GM19467 (cell line): ENCODE measurements at regions not wholly inside any gene's neighbourhood (a gene's known extent, or its start where the extent isn't known, plus 50 kb on each side); places are given as distances from the start of the nearest gene placed in this dataset.
"Not testable (repeated sequence)": the region's sequence is repeated elsewhere in the genome, so short reads cannot be mapped to it uniquely, and the experiment has no call there.

Source experiments
- ATAC-seq: cut with Tn5 transposase; IDR thresholded peaks from one replicate; pipeline ENCODE4 v1.9.1; 2021; ENCODE audit warnings: mild to moderate bottlenecking, moderate library complexity; ENCODE audit not compliant: unreplicated experiment

DNA sequence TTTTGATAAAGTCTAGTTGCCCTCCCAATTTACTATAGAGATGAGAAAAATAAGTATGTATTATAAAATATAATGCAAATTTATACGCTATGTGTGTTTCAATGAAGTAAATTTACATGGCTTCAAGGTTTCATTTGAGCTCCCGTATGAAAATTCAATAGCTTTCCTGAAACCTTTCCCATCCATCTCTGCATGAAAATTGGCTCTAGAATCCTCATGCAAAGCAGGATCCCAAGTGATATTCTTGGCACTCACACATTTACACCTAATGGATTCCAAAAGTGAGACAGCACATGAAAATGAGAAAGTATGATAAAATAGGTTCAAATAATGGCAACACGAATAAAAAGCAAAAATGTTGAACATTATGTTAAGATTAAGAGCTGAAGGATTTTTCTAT lies 1595.8 kb upstream of the SEL1L start:
- no peak for ATAC-seq

DNA sequence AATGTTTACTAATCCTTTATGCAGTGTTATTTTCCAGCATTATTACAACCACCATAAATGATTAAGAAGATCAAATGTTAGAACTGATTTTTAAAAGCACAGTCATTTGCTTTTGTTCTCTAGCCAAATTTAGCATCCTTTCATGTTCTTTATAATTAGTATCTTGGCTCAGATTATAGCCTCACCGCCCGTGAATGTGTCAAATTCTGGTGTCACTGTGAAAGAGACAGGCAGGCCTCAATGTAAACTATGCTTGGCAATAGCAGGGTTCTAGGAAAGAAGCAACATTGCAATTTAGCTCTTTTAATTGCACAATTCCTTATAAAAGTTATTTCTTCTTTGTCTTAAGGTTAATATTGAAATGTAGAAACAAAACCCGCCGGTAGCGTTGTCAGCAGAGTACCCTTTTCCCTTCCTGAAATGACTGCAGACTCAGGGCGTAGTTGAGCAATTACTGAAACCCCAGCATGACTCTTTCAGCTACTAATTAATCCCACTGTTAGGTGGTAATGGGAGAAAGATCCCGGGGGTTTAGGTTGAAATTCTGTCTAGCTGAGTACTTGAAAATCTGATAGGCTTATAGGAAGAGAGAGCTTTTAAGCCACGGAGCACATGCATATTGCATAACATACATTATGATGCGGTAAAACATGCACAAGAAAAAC lies 1600.5 kb upstream of the SEL1L start:
- no peak for ATAC-seq

DNA sequence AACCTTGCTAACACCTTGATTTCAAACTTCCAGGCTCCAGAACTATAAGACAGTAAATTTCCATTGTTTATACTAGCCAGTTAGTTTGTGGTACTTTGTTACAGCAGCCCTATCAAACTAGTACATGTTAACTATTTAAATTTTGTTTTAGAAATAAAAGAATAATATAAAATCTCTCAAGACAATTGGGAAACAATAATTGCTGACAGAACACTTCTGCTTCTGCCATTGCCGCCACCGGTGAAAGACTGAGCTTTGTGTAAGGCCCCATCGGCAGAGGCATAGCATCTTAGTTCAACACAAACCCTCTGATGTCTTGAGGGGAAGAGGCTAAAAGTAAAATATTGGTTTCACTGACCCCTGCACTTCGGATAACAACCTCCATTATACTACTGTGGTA lies 1607.1 kb upstream of the SEL1L start:
- no peak for ATAC-seq

DNA sequence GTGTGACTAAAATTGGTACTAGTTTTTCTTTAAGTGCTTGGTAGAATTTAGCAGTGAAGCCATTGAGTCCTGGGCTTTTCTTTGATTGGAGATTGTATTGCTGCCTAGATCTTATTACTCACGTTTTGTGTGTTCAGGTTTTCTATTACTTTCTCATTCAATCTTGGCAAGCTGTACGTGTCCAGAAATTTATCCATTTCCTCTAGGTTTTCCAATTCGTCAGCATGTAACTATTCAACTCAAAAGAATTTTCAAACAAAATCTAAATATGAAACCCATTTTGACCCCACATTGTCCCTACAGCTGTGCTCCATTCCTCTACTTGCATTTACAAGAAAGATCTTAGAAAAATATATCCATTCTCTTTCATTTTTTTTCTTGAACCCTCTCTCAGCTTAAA lies 1613.4 kb upstream of the SEL1L start:
- ATAC-seq: no peak

DNA sequence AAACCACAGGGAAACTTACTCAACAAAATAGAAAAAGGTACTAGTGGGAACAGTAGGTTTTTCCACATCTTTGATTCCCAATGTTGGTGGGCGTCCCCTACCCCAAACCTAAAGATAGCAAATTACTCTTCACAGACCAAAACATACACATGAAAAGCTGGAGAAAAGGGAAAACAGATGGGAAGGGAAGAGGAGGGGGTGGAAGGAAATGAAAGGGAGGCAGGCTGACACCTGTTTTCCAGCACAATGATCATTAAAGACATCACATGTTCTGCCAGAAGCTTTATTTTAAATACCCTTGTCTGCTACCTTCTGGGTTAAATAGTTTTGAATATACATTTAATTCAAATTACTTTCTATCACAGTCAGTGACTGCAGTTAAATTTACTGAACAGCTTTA lies 1617.9 kb upstream of the SEL1L start:
- ATAC-seq: no peak

DNA sequence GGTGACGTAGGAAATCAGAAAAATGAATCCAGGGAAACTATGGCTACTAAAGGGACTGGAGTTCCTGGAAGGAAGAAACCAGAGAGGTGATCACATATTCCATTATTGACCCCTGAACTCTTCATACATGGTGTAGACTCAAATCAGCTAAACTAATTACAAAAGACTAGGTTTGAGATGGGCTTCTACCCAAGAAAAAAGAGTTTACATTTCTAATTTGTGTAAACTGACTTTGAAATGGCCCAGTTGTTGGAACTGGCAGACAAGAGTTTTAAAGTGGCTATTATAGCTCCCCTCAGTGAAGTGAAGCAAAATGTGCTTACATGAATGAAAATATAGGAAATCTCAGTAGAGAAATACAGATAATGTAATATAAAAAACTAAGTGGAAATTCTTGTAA lies 1619.4 kb upstream of the SEL1L start:
- ATAC-seq: no peak

DNA sequence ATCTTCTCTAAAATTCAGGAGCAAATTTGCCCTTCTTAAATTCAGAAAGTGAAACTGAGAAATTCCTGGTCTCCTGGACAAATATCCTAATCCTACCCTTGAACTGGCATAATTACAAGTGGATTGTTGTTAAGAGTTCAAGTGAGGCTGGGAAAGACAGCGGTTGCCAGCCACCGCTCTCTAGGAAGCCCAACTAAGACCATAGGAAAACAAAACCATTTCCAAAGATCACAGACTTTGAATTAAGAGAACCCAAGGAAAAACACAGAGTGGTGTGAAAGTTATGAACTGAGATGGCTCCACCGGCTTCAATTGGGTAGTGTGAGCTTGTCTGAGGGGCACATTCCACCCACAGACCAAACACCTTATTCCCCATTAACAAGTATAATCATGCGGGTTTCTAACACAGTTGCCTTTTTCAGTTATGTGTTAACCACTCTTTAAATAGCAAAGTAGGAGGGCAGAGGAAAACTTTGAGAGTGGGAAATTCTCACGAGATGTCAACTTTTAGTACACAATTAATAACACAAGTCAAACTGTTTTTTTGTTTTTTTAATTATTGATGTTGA lies 1628.8 kb upstream of the SEL1L start:
- ATAC-seq: no peak

DNA sequence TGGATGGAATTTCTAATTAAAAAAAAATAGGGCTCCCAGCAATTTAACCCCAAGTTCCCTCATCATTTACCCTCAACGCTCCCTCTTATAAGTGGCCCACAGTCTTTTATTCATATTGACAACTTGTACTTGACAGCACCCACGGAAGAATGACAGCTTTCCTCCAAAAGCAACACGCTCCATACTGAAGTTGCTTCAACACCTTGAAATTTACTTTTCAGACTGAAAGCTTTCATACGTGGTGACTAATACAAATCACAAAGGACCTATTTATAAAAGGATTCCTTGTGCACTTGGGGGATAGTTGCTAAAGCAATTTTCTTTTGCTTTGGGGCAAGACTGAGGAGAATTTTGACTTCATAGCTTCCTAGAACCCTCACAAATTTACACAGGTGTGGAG lies 1629.4 kb upstream of the SEL1L start:
- ATAC-seq: no peak

DNA sequence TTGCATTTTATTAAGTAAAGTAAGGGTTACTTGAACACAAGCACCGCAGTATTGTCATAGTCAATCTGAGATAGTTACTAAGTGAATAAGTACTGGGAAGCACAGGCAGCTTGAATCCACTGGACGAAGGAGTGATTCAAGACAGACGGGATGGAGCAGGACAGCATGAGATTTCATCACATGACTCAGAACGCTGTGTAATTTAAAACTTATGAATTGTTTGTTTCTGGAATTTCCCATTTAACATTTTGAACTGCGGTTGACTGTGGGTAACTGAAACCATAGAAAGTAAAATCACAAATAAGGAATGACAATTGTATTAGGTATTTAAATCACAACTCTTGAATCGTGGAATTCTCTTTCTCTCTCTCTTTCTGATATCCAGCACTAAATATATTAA lies 1630.4 kb upstream of the SEL1L start:
- ATAC-seq: no peak

DNA sequence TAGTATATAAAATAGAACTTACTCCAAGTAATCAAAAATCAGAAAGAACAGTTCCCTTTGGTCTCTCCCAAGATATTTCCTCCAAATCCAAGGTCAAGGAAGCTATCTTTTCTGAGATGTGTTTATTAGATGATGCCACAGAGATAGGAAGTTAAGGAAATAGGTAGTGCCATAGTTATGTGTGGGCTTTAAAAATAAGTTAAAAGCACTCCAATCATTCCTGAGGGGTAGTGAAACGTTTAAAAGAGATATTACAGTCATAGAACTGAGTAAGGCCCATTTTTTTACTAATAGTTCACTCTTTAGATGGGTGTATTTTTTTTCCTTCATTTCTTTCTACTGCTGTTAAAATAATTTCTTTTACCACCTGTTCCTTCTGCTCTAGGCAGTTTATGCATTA lies 1630.9 kb upstream of the SEL1L start:
- no peak for ATAC-seq

DNA sequence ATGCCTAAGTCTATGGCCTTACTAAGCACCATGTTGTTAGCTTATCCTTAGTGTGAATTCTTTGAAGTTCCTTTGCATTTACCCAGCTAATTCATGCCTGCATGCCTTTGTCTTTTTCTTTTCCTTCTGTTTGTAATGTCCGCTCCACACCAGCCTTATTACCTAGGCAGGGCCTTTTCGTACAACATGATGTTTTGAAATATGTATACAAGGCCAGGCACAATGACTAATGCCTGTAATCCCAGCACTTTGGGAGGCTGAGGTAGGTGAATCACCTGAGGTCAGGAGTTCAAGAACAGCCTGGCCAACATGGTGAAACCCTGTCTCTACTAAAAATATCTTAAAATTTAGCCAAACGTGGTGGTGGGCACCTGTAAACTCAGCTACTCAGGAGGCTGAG lies 1636.5 kb upstream of the SEL1L start:
- ATAC-seq: no peak

DNA sequence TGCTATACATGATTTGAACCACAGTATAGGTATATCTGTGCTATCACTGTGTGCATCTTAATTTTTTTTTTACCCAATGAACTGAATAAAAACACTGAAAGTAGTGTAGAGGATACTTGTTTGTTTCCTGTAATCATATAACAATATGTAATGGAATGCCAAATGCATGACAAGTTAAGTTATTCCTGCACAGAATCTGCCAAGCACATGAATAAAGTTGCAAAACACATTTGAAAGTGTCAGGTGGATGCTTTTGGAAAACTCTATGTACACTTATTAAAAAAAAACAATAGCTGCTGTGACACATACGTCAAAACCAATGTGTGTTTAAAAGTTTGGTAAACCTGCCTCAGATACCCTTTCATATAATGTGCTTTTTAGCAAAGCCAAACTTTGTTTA lies 1638.1 kb upstream of the SEL1L start:
- no peak for ATAC-seq

DNA sequence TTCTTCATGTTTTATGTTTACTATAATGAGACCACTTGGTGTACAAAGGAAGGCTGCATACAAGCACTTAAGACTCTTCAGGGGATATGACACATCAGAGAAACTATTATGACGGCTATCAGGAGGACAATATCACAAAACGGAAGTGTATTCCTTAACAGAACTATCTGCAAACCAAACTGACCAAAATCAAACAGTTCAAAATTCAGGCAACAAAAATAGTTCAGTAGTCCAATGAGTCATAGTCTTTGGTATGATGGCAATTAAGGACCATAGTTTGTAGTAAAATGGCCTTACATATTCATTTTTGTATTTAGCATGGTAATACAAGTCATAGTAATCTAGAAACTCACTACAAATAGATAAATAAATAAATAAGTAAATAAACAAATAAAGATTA lies 1638.7 kb upstream of the SEL1L start:
- ATAC-seq: no peak

DNA sequence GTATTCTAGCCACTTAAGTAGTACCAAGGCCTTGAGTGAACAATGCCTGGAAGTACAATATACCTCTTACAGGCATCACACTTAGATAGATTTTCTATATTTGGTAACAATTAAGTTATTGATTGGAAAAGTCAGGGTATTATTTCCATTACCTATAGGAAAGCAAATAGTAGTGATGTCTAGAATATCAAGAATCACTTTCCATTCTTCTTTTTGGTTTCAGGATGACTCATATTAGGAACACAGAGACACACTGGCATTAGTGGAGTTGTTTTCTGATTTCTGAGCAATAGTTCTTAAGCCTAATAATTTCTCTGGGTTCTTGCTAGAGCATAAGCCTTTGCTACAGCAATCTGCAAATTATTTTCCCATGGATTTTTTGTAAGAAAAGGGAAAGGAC lies 1640.0 kb upstream of the SEL1L start:
- ATAC-seq: no peak

DNA sequence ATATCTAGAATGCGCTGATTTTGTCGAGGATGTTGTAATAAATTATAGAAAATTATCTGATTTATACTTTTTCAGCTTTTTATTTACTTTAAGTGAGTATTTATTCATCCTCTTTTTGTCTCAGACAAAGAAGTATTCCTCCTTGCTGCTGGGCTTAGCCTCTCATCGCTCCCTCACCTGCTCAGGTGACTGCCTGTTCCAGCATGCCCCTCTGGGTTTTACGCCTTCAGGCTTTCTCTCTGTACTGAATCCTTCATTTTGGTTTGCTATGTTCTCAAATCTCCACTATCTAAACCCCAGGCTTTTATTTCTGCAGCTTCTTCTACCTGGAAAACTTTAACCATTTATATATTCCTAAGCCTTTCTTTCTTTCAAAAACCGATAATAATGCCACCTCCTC lies 1650.9 kb upstream of the SEL1L start:
- ATAC-seq: no peak

DNA sequence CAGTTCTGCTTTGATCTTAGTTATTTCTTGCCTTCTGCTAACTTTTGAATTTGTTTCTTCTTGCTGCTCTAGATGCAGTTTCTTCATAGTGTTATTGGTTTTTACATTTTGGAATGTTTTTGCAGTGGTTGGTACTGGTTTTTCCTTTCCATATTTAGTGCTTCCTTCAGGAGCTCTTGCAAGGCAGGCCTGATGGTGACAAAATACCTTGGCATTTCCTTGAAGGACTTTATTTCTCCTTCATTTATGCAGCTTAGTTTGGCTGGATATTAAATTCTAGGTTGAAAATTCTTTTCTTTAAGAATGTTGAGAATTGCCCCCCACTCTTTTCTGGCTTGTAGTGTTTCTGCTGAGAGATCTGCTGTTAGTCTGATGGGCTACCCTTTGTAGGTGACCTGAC lies 1654.7 kb upstream of the SEL1L start:
- ATAC-seq: not testable (repeated sequence)

DNA sequence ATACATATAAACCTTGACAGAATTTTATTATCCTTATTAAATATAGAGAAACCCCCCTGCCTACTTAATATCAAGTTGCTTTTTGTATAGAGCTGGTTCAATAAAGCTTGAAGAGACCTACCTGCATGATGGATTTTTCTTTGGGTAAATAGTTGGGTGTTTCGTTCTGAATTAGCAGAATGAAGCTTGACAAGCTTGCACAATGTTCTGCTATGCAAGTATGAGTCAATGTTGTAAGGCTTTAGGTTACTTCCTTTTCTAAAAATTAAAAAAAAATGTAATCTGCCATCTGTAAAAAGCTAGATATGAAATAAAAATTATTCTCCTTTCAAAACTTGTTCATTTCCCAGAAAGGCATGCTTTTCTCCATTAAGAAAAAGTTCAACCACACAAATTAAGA lies 1662.6 kb upstream of the SEL1L start:
- ATAC-seq: no peak

DNA sequence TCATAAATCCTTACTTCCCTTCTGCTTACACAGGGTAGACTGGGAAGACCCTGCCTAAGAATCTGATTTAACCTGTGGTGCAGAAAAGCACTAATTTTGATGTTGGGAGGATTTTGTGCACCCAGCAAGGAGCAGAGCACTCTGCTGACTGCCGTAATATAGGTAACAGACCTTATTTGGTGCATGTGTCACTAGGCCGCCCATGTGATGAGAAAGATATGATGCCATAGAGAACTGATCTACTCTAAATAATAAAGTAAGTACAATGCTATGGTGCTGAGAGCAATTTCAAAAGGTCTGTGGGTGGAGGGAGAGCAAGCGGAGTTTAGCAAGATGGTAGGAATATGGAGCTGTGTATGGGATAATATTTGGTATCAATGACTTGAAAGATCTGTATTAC lies 1663.6 kb upstream of the SEL1L start:
- no peak for ATAC-seq

DNA sequence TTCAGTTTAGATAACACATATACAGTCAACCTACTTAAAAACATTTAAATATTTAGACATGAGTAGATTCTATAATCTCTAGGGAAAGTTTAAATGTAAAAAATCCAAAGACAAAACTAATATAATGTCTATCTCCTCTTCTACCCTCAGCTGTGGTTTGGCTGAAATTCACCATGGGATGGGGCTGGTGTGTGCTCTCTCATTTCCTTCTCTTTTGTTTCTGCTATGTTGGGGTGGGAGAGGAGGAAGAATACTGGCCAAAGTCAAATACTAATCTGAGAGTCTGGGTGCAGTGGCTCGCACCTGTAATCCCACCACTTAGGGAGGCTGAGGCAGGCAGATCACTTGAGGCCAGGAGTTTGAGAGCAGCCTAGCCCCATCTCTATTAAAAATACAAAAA lies 1673.9 kb upstream of the SEL1L start:
- no peak for ATAC-seq

DNA sequence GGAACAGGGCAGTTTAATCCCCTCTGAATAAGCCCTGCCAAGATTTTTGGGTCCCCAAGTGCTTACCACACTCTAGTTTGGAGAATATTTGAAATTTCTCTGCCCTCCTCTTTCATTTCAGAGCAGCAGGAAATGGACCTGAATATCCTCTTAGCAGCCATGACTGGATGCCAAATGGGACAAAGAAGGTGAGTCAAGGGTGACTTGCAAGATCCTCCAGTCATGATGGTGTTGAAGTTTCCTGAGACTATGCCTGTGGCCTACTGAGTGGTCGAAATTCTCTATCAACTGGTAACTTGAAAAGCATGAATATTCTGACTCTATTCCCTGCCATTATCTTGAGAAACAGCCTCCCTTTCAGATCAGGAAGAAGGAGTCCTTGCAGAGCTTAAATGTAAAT lies 1674.7 kb upstream of the SEL1L start:
- ATAC-seq: no peak

DNA sequence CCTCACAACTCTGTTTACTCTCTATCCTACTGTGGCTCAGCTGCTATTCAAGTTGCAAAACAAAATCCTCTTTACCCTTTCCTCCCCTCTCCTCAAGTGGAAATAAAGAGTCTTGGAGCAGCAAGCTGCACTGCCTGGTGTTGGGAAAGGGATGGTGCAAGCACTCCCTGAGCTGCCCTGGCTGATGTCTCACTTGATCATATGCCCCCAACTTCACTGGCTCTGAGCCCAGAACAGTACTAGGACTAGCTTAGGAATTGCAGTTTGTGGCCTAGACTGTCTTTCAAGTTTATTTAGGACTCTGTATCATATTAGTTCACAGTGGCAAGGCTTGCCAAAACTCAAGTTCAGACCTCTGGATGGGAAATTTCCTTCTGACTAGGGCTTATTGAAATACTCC lies 1683.8 kb upstream of the SEL1L start:
- no peak for ATAC-seq

DNA sequence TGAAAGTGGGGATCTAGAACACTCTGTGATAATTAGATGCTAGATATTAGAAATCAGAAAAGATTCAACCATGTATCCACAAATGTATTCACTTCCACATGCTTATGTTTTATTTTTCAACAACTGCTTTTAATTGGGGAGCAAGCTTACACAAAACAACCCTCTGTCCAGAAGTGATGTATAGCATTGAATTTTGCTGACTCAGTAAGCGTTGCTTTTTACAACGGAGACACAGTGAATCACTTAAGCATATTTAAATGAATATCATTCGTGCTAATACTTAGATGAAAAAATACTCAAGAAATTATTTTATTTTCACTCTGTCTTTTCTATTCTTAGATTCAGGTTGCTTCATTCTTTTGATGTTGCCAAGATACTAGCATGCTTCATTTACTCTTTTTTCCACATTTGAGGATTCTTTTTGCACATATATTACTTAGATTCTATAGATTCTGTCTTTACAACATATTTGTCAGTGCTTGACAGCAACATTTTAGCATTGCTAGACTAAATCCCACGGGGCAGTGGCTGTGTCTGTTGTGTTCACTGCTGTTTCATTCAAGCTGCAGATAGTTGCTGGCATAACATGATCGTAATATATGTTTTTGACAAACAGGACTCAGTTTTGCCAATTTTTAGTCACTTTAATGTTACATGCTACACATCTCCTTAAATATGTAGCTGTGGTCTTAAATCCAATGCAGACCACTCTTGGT lies 1714.4 kb upstream of the SEL1L start:
- ATAC-seq: no peak

DNA sequence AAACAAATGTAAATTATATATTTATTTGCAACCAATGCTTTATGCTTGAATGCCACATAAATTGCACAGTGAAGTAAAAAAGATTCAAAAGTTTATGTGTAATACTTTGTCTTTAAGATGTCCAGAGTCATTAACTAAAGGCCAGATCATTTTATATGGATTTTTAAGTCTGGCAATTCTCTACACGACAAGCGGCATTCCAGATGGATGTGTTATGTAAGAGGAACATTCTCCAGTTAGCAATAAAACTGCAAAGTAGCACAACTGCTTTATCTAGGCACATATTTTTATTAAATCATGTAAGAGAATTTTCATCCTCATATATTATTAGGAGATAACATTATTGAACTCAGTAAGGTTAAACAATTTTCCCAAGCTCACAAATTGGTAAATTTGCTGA lies 1717.7 kb upstream of the SEL1L start:
- ATAC-seq: no peak
